ENCODE measurements at regions not wholly inside any gene's neighbourhood (a gene's known extent, or its start where the extent isn't known, plus 50 kb on each side); places are given as distances from the start of the nearest gene placed in this dataset.

DNA sequence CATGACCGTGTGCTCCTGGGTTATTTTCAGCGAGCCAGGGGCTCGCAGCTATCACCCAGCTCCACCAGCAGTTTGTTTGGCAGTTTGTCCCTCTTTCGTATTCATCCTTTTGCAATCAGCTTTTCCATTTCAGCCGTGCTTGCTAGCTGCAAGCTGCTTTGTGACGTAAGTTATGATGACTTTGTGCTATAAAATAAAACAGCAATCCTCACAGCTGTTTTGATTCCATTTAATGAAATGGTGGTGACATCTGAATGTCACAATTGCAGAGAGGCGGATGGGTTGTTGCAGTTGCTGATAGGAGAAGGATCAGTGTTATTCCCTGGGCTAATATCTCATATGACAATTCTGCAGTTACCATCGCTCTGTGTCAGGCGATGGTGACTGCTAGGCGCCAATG, 251.7 kb downstream of the SNX10 start:
- TF ChIP-seq FOXM1 (IDR thresholded peaks at IDR 0.05; ENCODE audit: borderline replicate concordance, low read depth) (no peak), USF1 (IDR thresholded peaks at IDR 0.05) (no peak), EP300 (IDR thresholded peaks at IDR 0.05; ENCODE audit: borderline replicate concordance) (no peak), MAX (IDR thresholded peaks at IDR 0.05) (no peak), ZBTB7A (IDR thresholded peaks at IDR 0.05; ENCODE audit: low read depth) (no peak), TEAD4 (IDR thresholded peaks at IDR 0.05) (no peak), REST (IDR thresholded peaks at IDR 0.05; ENCODE audit: low read depth) (no peak), CREB1 (IDR thresholded peaks at IDR 0.05; ENCODE audit: low read depth) (no peak)

DNA sequence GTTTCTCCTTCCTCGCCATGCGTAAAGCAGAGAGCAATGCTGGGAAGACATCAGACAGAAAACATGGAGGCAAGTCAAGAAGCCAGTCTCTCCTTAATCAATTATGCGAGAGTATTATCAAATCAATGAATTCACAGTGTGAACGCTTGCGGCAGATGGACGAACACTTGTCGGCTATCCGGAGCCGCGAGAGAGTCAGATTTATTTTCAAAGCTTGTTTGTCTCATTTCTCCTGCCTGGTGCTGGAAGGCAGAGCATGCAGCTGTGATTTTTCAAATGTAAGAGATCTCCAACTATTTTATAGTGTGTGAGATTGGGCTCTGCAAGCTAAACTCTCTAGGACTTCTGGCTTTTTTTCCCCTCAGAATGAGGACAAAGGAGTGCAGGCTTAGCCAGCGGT, 252.3 kb downstream of the SNX10 start:
- no peak for TF ChIP-seq EP300 (IDR thresholded peaks at IDR 0.05; ENCODE audit: borderline replicate concordance)
- TF ChIP-seq YY1 (IDR thresholded peaks at IDR 0.05; ENCODE audit: low read depth) = no peak
- no peak for TF ChIP-seq CREB1 (IDR thresholded peaks at IDR 0.05; ENCODE audit: low read depth)
- TF ChIP-seq MAX (IDR thresholded peaks at IDR 0.05) = no peak
- TF ChIP-seq FOXM1 (IDR thresholded peaks at IDR 0.05; ENCODE audit: borderline replicate concordance, low read depth) = no peak
- TF ChIP-seq NFIC (IDR thresholded peaks at IDR 0.05) = no peak
- no peak for TF ChIP-seq REST (IDR thresholded peaks at IDR 0.05; ENCODE audit: low read depth)
- no peak for TF ChIP-seq TAF1 (IDR thresholded peaks at IDR 0.05; ENCODE audit: low read depth)
- TF ChIP-seq CEBPB (IDR thresholded peaks at IDR 0.05) = no peak
- no peak for TF ChIP-seq ZBTB7A (IDR thresholded peaks at IDR 0.05; ENCODE audit: low read depth)
- no peak for TF ChIP-seq EGR1 (IDR thresholded peaks at IDR 0.05)
- no peak for TF ChIP-seq TEAD4 (IDR thresholded peaks at IDR 0.05)
- no peak for TF ChIP-seq USF1 (IDR thresholded peaks at IDR 0.05)
- TF ChIP-seq RAD21 (IDR thresholded peaks at IDR 0.05; ENCODE audit: low read depth) = no peak
- no peak for TF ChIP-seq TCF12 (IDR thresholded peaks at IDR 0.05; ENCODE audit: low read depth)

GRCh38 chr7:26546508-26547053, 254.9 kb downstream of the SNX10 start:
- no peak for TF ChIP-seq TAF1 (IDR thresholded peaks at IDR 0.05; ENCODE audit: low read depth)
- no peak for TF ChIP-seq EP300 (IDR thresholded peaks at IDR 0.05; ENCODE audit: borderline replicate concordance)
- TF ChIP-seq TEAD4 (IDR thresholded peaks at IDR 0.05) = no peak
- no peak for TF ChIP-seq CEBPB (IDR thresholded peaks at IDR 0.05)
- TF ChIP-seq FOXM1 (IDR thresholded peaks at IDR 0.05; ENCODE audit: borderline replicate concordance, low read depth) = no peak
- TF ChIP-seq CREB1 (IDR thresholded peaks at IDR 0.05; ENCODE audit: low read depth) = no peak
- no peak for TF ChIP-seq RAD21 (IDR thresholded peaks at IDR 0.05; ENCODE audit: low read depth)
- TF ChIP-seq NFIC (IDR thresholded peaks at IDR 0.05) = no peak
- TF ChIP-seq USF1 (IDR thresholded peaks at IDR 0.05) = no peak
- TF ChIP-seq MAX (IDR thresholded peaks at IDR 0.05) = no peak
- no peak for TF ChIP-seq TCF12 (IDR thresholded peaks at IDR 0.05; ENCODE audit: low read depth)
- no peak for TF ChIP-seq YY1 (IDR thresholded peaks at IDR 0.05; ENCODE audit: low read depth)
- no peak for TF ChIP-seq EGR1 (IDR thresholded peaks at IDR 0.05)
- TF ChIP-seq ZBTB7A (IDR thresholded peaks at IDR 0.05; ENCODE audit: low read depth) = no peak

GRCh38 chr7:26547156-26547555, 255.5 kb downstream of the SNX10 start:
- TF ChIP-seq FOXM1 (IDR thresholded peaks at IDR 0.05; ENCODE audit: borderline replicate concordance, low read depth) (no peak), TAF1 (IDR thresholded peaks at IDR 0.05; ENCODE audit: low read depth) (no peak), ZBTB7A (IDR thresholded peaks at IDR 0.05; ENCODE audit: low read depth) (no peak), TEAD4 (IDR thresholded peaks at IDR 0.05) (no peak), REST (IDR thresholded peaks at IDR 0.05; ENCODE audit: low read depth) (no peak), CEBPB (IDR thresholded peaks at IDR 0.05) (no peak), EP300 (IDR thresholded peaks at IDR 0.05; ENCODE audit: borderline replicate concordance) (no peak), NFIC (IDR thresholded peaks at IDR 0.05) (no peak), CREB1 (IDR thresholded peaks at IDR 0.05; ENCODE audit: low read depth) (no peak), TCF12 (IDR thresholded peaks at IDR 0.05; ENCODE audit: low read depth) (no peak), USF1 (IDR thresholded peaks at IDR 0.05) (no peak)

Data from Ishikawa (cell line).